NCI-H1105 (cell line): ENCODE measurements at regions not wholly inside any gene's neighbourhood (a gene's known extent, or its start where the extent isn't known, plus 50 kb on each side); places are given as distances from the start of the nearest gene placed in this dataset.
"Not testable (repeated sequence)": the region's sequence is repeated elsewhere in the genome, so short reads cannot be mapped to it uniquely, and the experiment has no call there.

Experiments
- DNase-seq: peaks from one replicate; lab custom pipeline; 2025; lab: John Stamatoyannopoulos, UW

DNA sequence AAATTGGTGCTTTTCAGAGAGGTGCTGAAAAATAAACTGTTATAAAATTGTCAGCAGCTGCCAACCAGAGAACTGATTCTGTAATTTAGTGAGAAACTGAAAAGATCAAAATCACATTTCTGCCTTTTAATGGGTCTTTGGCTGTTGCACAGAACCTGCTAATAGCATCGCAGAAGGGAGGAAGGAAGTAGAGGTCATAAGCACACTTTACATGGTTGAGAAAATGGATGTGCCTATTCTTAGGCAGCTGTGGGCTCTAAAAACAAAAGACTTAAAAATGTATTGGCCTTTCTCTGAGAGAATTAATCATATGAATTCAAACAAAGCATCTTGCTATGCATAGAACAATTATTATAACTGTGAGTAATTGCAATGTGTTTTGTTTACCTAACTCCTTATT is 1186.9 kb downstream of the DSC3 start:
- peak; percentile 3 for DNase-seq

DNA sequence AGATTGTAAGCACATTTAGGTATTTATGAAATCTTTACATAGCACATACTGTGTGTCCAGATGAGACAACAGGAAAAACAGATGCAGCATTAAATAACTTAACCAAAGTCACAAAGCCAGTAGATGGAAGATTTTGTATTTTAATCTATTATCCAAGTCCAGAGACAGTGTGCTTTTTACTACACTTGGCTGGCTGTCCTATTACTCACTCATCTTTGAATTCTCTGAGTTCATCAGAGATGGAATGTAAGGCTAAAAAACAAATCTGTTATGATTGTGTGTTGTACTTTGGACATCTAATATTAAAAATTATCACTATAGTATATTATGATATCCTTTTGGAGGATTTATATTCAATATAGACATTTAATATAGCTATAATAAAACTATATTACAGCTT is 1189.4 kb downstream of the DSC3 start:
- no peak for DNase-seq

DNA sequence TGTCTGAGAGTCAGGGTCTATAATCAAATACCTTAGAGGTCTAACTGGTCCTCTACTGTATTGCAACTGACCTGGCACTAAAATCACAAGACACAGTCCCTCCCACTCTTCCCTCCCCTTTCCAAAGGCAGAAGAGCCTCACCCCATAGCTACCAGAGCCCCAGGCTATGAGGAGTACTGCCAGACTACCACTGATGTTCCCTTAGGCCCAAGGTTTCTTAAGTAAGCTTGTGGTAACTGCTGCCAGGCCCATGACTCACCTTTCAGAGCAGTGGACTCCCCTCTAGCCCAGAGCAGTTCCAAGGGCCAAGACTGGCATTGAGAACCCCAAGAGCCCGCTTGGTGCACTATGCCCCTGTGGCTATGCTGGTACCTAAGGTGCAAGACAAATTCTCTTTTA is 1193.4 kb downstream of the DSC3 start:
- no peak for DNase-seq

DNA sequence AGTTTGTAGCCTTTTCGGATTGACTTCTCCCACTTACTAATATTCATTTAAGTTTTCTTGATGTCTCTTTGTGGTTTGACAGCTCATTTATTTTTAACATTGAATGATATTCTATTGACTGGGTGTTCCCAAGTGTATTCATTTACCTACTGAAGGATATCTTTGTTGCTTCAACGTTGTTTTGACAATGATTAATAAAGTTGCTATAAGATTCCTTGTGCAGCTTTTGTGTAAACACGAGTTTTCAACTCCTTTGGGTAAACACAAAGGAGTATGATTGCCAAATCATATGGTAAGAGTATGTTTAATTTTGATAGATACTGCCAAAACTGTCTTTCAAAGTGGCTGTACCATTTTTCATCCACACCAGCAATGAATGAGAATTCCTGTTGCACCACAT is 1200.9 kb downstream of the DSC3 start:
- no peak for DNase-seq

DNA sequence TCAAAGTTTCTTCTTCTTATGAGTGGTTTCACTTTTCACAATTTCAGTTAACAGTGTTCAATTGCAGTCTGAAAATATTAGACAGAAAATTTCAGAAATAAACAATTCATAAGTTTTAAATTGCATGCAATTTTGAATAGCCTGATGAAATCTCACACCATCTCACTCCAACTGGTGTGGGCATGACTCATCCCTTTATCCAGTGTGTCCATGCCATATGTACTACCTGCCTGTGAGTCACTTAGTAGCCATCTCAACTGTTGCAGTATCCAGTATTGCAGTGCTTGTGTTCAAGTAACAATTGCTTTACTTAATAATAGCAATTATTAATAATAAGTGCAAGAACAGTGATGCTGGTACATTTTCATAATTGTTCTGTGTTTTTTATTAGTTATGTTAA is 1202.5 kb downstream of the DSC3 start:
- no peak for DNase-seq

DNA sequence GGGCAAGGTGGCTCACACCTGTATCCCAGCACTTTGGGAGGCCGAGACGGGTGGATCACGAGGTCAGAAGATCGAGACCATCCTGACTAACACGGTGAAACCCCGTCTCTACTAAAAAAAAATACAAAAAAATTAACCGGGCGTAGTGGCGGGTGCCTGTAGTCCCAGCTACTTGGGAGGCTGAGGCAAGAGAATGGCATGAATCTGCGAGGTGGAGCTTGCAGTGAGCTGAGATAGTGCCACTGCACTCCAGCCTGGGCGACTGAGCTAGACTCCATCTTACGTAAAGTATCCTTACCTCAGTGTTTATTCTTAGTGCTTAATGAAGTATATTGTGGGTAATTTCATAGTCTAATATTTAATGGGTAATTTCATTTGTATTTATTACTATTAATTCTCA is 1203.6 kb downstream of the DSC3 start:
- DNase-seq: not testable (repeated sequence)

DNA sequence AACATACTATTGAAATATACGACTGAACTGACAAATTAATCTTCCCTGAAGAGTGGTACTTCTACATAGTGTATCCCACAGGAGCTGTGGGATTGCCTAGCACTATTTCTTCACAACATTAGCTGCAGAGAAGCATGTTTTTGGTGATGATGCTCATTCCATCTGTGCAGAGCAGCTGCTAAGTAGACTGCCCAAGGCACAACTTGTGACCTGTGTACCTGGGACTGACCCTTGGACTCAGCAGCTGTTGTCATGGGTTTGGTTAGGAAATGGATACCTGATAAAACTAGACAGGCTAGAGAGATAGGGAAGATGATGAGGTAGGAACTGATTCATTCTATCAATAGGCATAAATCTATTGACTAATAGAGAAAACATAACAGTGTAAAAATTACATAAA is 1204.0 kb downstream of the DSC3 start:
- DNase-seq: no peak

DNA sequence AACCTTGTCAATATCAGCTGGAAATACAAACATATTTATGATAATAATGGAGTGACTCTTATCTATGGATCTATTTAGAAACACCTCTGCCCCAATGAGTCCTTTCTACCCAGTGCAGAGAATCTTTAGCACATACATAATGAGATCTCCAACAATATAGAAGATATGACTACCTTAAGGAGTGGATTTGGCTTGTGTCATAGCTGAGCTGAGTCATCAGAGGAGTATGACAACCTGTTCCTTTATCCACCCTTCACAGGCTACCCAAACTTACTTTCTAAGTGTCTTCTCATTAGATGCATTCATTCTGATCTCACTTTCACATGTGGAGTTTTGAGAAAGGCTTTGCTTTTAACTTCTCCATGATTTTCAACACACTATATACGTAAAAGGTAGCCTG is 1218.9 kb downstream of the DSC3 start:
- DNase-seq: no peak

DNA sequence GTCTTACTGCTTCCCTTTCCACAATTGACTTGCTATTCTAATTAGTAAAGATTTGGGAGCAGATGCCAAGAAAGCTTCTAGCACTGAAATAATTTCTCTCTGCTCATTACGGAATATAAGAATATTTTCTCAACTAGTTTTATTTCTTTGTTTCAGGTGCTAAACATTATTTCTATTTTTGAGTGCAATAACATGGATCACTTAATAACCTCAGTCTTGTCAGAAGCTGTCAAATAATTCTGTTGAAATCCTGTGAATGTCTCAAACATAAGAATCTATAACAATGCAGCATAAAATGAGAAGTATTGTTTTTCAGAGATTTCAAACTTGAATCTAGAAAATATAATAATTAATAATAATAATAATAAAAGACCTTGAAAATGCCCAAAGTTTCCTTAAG is 1221.0 kb downstream of the DSC3 start:
- no peak for DNase-seq

DNA sequence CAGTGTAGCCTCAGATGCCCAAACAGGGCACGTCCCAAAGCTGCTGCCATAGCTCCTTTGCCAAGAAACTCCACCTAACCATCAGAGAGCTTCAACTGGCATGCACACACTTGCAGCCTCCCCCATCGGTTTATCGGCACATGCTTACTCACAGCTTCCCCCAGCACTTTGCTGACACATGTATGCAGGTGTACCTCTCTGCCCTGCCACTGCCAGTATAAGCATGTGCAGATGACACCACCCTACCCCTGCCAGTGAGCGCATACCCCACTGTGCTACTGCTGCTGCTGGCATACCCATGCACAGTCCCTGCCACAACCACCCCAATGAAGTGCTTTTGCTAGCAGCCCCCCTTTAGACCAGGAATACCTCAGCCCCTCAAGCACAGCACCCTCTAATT is 1231.0 kb downstream of the DSC3 start:
- no peak for DNase-seq

DNA sequence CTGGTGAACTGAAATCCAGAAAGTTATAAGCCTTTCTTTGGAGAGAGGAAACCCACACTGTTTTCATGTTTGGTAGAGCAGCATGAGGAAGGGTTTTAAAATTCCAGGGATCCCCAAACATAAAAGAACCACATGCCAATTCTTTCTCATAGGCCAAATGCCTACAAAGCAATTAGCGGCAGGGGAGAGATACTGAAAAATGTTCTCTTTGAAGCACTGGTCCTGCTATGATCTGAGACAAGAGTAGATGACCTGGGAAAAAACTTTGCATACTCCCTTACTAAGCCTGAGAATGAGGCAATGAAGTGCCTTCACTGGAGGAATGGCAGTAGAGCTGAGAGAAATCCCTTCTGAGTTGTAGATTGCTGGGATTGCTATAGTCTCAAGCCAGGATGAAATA is 1261.7 kb downstream of the DSC3 start:
- no peak for DNase-seq

DNA sequence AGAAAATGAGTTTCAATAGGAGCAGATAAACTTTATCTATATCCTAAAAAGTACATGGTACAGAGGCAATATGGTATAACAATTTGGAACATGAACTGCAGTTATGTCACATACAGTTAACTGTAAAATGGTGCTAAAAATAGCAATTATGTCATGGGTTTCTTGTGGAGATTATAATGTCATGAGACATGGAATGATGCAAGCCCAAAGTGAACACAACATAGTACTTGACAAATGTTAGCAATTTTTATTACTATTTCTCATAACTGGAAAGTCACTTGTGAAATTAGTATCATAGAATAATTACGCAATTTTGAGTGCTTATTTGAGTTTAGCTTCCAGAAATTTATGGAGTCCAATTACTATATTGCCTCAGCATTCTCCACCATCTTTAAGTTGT is 1263.4 kb downstream of the DSC3 start:
- DNase-seq: no peak

DNA sequence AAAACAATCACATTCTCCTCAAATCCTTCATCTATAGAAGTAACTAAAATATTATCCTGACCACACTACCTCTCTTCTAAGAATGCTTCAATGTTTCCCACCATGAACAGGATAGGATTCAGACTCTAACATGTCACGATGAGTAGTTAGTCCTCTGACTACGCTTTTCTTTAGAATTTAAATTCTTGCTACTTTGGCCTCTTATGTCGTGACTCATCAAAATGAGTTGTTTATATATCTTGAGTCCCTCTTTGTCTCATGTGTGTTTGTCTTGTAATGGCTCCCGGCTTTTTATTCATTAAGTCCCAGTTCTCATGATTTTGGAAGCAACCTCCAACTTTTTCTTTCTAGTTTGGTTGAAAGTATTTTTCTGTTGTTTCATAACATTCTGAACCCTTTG is 1289.2 kb downstream of the DSC3 start:
- DNase-seq: no peak

DNA sequence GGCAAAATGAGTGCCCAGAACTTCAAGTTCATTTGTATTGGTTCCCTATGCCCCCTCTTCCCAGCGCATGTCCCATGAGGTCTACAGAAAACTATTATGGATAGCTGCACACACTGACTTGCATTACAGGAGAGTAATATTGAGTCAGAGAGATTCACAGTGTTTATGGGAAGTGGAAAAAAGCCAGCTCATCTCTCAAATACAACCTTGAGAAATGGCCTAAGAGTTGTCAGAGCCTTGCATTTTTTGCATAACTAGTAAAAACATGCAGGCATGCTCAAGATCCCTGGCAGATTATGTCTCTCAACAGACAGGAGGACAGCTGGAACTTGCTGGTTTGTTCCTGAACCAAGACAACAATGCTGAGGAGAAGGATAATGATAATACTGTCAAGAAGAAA is 1292.8 kb downstream of the DSC3 start:
- no peak for DNase-seq

DNA sequence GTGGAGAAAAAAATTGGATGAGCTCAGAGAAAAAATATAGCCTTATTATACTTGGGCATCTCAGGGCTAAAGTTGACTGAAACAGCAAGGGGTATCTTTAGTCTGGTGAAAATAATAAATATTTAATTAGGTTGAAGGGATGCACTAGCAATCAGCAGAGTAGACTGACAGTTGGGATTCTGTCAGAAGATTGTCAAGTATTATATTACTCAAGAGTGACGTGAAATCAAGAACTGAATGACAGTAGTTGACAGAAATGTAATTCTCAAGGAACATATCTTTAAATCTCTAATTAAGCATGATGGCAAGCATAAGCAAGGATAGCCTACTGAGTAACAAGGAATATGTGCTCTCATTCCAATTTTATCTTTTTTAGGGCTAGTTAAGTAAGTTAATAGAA is 1301.1 kb downstream of the DSC3 start:
- DNase-seq: no peak

DNA sequence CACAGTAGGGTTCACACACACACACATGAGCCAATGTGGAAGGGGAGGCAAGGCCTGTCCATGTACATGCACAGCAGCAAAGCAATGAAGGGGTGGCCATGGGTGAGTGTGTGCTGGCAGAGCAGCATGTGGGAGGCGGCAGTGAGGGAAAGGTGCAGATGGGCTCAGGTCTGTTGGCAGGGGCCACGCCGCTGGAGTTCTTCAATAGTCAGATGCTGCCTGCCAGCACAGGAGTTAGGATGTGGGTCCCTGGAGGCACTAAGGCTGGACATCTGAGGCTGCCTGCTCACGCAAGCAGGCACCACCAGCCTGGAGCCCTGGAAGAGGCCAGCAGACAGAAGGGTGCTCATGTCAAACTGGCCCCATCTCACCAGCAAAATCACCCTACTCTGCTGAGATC is 1304.9 kb downstream of the DSC3 start:
- DNase-seq: no peak

DNA sequence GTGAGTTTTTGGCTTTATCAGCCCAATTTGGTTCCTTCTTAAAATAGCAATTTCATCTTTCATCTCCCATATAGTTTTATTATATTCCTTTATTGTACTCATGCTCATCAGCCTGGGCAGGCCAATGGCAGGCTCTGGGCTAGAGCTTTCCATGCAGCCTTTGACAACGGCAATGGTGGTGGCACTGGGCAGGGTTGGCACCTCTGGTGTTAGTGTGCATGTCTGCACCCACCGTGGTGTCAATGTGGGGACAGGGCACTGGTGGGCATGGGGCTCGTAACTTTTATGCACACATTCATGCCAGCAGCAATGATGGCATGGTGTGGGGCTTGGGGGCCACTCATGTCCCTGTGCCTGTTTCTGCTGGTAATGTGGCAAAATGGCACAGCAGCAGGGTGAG is 1305.4 kb downstream of the DSC3 start:
- DNase-seq: no peak

DNA sequence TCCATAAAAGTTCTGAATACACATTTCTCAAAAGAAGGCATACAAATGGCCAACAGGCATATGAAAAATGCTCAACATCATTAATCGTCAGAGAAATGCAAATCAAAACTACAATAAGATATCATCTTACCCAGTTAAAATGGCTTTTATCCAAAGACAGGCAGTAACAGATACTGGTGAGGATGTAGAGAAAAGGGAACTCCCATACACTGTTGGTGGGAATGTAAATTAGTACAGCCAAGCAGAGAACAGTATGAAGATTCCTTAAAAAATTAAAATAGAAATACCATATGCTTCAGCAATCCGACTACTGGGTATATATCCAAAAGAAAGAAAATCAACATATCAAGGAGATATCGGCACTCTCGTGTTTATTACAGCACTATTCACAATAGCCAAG is 1312.5 kb downstream of the DSC3 start:
- DNase-seq: no peak

DNA sequence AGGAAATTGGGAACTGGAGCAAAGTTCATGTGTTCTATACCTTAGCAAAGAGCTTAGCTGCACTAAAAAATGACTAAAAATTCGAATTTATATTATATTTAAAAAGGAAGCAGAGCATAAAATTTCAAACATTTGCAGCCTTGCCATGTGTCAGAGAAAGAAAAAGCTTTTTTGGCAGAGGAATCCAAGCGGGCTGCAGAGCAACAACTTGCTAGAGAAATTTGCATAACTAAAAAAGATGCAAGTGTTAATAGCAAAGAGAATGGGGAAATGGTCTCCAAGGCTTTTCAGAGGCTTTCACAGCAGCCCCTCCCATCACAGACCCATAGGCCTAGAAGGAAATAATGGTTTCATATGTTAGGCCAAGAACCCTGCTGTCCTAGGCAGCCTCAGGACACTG is 1315.9 kb downstream of the DSC3 start:
- no peak for DNase-seq

DNA sequence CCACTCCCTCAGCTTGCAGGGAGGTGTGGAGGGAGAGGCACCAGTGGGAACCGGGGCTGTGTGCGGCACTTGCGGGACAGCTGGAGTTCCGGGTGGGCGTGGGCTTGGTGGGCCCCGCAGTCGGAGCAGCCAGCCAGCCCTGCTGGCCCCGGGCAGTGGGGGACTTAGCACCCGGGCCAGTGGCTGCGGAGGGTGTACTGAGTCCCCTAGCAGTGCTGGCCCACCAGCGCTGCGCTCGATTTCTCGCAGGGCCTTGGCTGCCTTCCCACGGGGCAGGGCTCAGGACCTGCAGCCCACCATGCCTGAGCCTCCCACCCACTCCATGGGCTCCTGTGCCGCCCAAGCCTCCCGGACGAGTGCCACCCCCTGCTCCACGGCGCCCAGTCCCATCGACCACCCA is 1319.1 kb downstream of the DSC3 start:
- DNase-seq: not testable (repeated sequence)

DNA sequence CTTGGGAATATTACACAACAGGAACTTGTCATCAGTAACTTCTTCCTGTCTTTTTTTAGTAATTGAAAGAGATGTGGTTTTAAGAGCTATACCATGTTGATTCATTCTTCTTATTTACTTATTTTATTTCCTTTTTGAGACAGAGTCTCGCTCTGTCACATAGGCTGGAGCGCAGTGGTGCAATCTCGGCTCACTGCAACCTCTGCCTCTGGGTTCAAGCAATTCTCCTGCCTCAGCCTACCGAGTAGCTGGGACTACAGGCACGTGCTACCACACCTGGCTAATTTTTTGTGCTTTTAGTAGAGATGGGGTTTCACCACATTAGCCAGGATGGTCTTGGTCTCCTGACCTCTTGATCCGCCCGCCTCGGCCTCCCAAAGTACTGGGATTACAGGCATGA is 1326.6 kb downstream of the DSC3 start:
- not testable (repeated sequence) for DNase-seq

DNA sequence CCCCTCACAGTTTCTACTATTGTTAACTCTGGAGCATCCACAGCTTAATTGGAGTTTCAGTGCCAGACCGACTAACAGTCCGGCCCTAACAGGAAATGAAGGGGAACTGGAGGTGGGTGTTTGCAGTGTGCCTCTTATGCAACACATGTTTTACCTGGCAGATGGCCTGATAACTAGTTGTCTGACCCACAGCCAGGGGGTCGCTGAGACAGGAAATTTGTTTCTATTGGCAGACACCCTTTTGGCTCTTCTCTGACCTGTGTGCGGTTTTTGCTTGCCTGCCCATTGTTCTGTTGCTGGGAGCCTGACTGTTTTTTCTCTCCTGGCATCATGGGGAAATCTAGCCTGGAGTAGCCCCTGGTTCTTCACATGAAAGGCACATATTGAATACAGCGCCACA is 1329.8 kb downstream of the DSC3 start:
- DNase-seq: no peak

DNA sequence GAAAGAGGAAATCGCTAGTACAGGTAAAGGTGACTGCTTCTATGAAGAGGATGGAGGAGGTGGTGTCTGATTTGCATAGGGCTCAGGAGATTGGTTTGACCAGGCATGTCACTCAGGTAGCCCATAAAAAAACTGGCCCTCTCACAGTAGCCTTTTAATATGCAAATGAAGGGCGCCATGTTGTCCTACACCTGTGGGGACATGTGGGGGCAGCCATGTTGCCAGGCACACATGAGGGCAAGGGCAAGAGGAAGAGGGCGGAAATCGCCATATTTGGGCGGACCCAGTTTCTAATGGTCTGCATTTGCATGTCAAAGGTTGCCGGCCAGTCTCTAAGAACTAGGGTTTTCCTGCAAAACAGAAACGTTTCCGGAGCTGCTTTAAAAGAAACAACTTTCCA is 1330.6 kb downstream of the DSC3 start:
- DNase-seq: no peak

DNA sequence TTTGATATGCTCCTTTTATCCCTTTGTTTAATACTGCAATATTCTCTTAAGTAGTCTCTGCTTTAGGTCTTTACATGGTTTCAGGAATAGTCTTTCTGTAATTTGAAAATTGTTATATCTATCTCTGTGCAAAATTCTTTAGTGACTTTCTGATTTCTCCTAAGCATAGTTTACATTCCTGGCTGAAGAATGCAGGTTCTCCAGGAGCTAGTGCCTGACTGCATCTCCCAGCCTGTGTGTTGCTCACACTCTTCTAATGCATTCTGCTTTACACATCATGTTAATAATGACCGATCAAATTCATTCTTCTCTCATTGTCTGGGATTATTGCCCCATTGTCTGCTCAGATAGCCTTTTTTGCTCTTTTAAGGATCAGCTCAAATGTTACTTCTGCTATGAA is 1349.2 kb downstream of the DSC3 start:
- no peak for DNase-seq

DNA sequence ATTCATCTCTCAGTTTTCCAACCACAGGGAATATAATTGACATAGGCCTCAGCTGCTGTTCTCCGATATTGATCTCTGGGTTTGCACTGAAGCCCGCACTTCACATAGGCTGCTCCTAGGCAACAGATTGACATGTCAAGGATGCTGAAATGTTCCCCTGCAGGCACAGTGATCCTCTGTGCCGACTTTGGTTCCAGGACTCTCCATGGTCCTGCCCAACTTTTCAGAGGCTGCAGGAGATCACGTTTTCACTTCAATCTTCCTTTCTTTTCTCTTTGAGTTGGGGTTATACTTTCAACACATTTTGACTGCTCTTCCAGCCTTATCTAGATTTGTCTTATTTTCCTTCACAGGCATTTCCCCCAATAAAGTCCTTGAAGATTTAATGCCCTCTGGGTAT is 1361.0 kb downstream of the DSC3 start:
- DNase-seq: no peak
